ENCODE measurements at regions not wholly inside any gene's neighbourhood (a gene's known extent, or its start where the extent isn't known, plus 50 kb on each side); places are given as distances from the start of the nearest gene placed in this dataset.

DNA sequence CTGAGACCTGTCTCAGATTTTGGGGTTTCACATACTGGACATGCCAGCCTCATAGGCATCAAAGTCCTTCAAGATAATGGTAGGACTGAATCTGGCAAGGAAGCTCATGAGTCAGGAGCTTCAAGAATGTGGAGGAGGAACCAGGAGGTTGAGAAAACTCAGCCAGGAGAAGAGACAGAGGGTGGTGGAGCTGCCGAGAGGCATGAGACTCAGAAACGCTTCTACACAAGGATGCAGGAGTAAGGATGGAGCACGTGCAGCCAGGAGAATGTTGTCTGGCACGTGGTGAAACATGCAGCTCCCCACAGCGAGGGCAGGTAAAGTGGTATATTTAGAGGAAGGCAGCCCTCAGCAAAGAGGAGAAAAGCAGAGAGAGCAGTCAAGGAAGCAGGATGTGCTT is 148.7 kb upstream of the ISX start:
- WGBS = 63% methylated on average over 5 of the region's 5 CpGs
- H3K79me1 ChIP-seq (replicated peaks; ENCODE audit: low read length, poor library complexity, severe bottlenecking) = no peaks in the 10 kb centered on the region
- H4K8ac ChIP-seq (ENCODE audit: low read length) = no peak overlapping the region
- no peak overlapping the region for H3K23ac ChIP-seq (ENCODE audit: low read length in 2 of 2)
- no peak overlapping the region for H2BK15ac ChIP-seq (ENCODE audit: low read depth, poor library complexity, severe bottlenecking)
- H3K4me2 ChIP-seq (ENCODE audit: low read length, poor library complexity, severe bottlenecking) = no peak overlapping the region
- no peak overlapping the region for H4K91ac ChIP-seq (ENCODE audit: low read length)
- no peaks in the 10 kb centered on the region for H3K36me3 ChIP-seq (ENCODE audit: control insufficient read depth in 1 of 2, insufficient read depth in 2 of 2, low read depth in 1 of 2, low read length in 2 of 2)
- no peak overlapping the region for H3K4me3 ChIP-seq (ENCODE audit: insufficient read depth in 1 of 2, low read depth in 1 of 2, low read length in 2 of 2)
- no peak overlapping the region for H3K14ac ChIP-seq (ENCODE audit: low read length in 2 of 2)
- H3K27ac ChIP-seq (ENCODE audit: low read length, poor library complexity, severe bottlenecking) = no peak overlapping the region
- no peaks in the 10 kb centered on the region for H3K9me3 ChIP-seq (ENCODE audit: control insufficient read depth, low read length)
- no peak overlapping the region for H3K4ac ChIP-seq (ENCODE audit: low read depth in 1 of 2, low read length in 2 of 2)
- no peak for DNase-seq
- H2BK120ac ChIP-seq (ENCODE audit: low read depth, low read length) = no peak overlapping the region
- H3K4me1 ChIP-seq (ENCODE audit: control insufficient read depth, insufficient read depth, low read depth, low read length) = no peaks in the 10 kb centered on the region
- H2BK5ac ChIP-seq (ENCODE audit: low read depth, low read length, poor library complexity, severe bottlenecking) = no peak overlapping the region
- H3K9ac ChIP-seq (ENCODE audit: low read length) = no peak overlapping the region
- H3K18ac ChIP-seq (ENCODE audit: low read depth in 1 of 2, low read length in 2 of 2) = no peak overlapping the region
- H2AFZ ChIP-seq (ENCODE audit: low read depth, low read length) = no peak overlapping the region
- H3K27me3 ChIP-seq (ENCODE audit: control insufficient read depth in 1 of 2, insufficient read depth in 1 of 2, low read length in 2 of 2) = no peaks in the 10 kb centered on the region
- H2BK12ac ChIP-seq (ENCODE audit: low read length in 2 of 2) = no peak overlapping the region
- H2AK5ac ChIP-seq (ENCODE audit: low read length, severe bottlenecking) = no peak overlapping the region

DNA sequence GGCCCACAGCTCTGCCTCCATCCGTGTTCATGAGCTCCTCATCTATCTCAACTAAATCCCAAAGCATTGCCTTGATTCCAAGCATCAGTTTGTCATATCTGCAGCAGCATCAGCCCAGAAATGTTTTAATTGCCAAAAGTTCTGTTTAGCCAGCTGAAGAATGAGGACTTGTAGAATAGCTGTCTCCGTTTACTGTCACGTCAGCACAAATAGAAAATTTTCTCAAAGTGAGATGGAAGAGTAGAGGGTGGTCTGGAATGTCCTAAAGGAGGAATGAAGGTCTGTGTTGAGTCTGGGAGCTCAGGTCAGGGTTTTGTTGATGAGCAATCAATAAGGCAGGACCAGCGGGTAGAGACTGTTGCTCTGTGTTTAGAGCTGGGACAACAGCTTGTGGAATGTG is 134.9 kb upstream of the ISX start:
- H2BK15ac ChIP-seq (ENCODE audit: low read depth, poor library complexity, severe bottlenecking) = no peak overlapping the region
- H2BK12ac ChIP-seq (ENCODE audit: low read length in 2 of 2) = no peak overlapping the region
- no peak overlapping the region for H3K14ac ChIP-seq (ENCODE audit: low read length in 2 of 2)
- no peak overlapping the region for H3K4me2 ChIP-seq (ENCODE audit: low read length, poor library complexity, severe bottlenecking)
- H4K91ac ChIP-seq (ENCODE audit: low read length) = no peak overlapping the region
- no peaks in the 10 kb centered on the region for H3K27me3 ChIP-seq (ENCODE audit: control insufficient read depth in 1 of 2, insufficient read depth in 1 of 2, low read length in 2 of 2)
- H2BK120ac ChIP-seq (ENCODE audit: low read depth, low read length) = no peak overlapping the region
- H4K8ac ChIP-seq (ENCODE audit: low read length) = no peak overlapping the region
- H3K79me1 ChIP-seq (replicated peaks; ENCODE audit: low read length, poor library complexity, severe bottlenecking) = no peaks in the 10 kb centered on the region
- H3K9ac ChIP-seq (ENCODE audit: low read length) = no peak overlapping the region
- H2BK5ac ChIP-seq (ENCODE audit: low read depth, low read length, poor library complexity, severe bottlenecking) = no peak overlapping the region
- no peak overlapping the region for H2AFZ ChIP-seq (ENCODE audit: low read depth, low read length)
- H3K4ac ChIP-seq (ENCODE audit: low read depth in 1 of 2, low read length in 2 of 2) = no peak overlapping the region
- no peaks in the 10 kb centered on the region for H3K4me1 ChIP-seq (ENCODE audit: control insufficient read depth, insufficient read depth, low read depth, low read length)
- no peak for DNase-seq
- H3K23ac ChIP-seq (ENCODE audit: low read length in 2 of 2) = no peak overlapping the region
- H3K36me3 ChIP-seq (ENCODE audit: control insufficient read depth in 1 of 2, insufficient read depth in 2 of 2, low read depth in 1 of 2, low read length in 2 of 2) = no peaks in the 10 kb centered on the region
- H3K18ac ChIP-seq (ENCODE audit: low read depth in 1 of 2, low read length in 2 of 2) = no peak overlapping the region
- H2AK5ac ChIP-seq (ENCODE audit: low read length, severe bottlenecking) = no peak overlapping the region
- H3K27ac ChIP-seq (ENCODE audit: low read length, poor library complexity, severe bottlenecking) = no peak overlapping the region
- no peaks in the 10 kb centered on the region for H3K9me3 ChIP-seq (ENCODE audit: control insufficient read depth, low read length)
- H3K4me3 ChIP-seq (ENCODE audit: insufficient read depth in 1 of 2, low read depth in 1 of 2, low read length in 2 of 2) = no peak overlapping the region
- WGBS = 69% methylated on average over 4 of the region's 4 CpGs

DNA sequence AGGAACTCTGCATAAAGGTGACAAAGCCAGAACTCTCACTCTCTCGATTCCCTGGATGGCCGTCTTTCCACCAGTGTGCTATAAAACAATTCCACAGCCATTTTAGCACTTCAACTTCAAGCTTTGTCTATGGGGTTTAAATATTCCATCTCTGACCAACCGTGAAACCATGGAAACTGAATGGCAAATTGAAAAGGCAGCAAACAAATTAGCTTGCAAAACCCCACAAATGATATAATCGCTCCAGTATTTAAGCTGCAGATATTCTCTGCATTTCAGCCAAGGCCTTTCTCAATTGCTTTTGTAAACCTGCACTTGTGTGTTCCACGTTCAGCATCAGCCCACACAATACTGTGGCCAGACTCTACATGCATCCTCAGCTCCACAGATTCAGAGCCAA is 131.7 kb upstream of the ISX start:
- DNase-seq = no peak
- no peak overlapping the region for H3K23ac ChIP-seq (ENCODE audit: low read length in 2 of 2)
- no peaks in the 10 kb centered on the region for H3K36me3 ChIP-seq (ENCODE audit: control insufficient read depth in 1 of 2, insufficient read depth in 2 of 2, low read depth in 1 of 2, low read length in 2 of 2)
- no peak overlapping the region for H3K18ac ChIP-seq (ENCODE audit: low read depth in 1 of 2, low read length in 2 of 2)
- no peak overlapping the region for H2AFZ ChIP-seq (ENCODE audit: low read depth, low read length)
- H2BK12ac ChIP-seq (ENCODE audit: low read length in 2 of 2) = no peak overlapping the region
- no peak overlapping the region for H3K4me3 ChIP-seq (ENCODE audit: insufficient read depth in 1 of 2, low read depth in 1 of 2, low read length in 2 of 2)
- no peak overlapping the region for H4K8ac ChIP-seq (ENCODE audit: low read length)
- H3K4me1 ChIP-seq (ENCODE audit: control insufficient read depth, insufficient read depth, low read depth, low read length) = no peaks in the 10 kb centered on the region
- no peak overlapping the region for H2BK120ac ChIP-seq (ENCODE audit: low read depth, low read length)
- H3K79me1 ChIP-seq (replicated peaks; ENCODE audit: low read length, poor library complexity, severe bottlenecking) = no peaks in the 10 kb centered on the region
- H3K14ac ChIP-seq (ENCODE audit: low read length in 2 of 2) = no peak overlapping the region
- no peak overlapping the region for H3K27ac ChIP-seq (ENCODE audit: low read length, poor library complexity, severe bottlenecking)
- H2BK5ac ChIP-seq (ENCODE audit: low read depth, low read length, poor library complexity, severe bottlenecking) = no peak overlapping the region
- H3K9me3 ChIP-seq (ENCODE audit: control insufficient read depth, low read length) = no peaks in the 10 kb centered on the region
- no peak overlapping the region for H4K91ac ChIP-seq (ENCODE audit: low read length)
- no peak overlapping the region for H3K4me2 ChIP-seq (ENCODE audit: low read length, poor library complexity, severe bottlenecking)
- no peak overlapping the region for H2BK15ac ChIP-seq (ENCODE audit: low read depth, poor library complexity, severe bottlenecking)
- H3K9ac ChIP-seq (ENCODE audit: low read length) = no peak overlapping the region
- no peaks in the 10 kb centered on the region for H3K27me3 ChIP-seq (ENCODE audit: control insufficient read depth in 1 of 2, insufficient read depth in 1 of 2, low read length in 2 of 2)
- no peak overlapping the region for H2AK5ac ChIP-seq (ENCODE audit: low read length, severe bottlenecking)
- 76% methylated on average over 5 of the region's 5 CpGs for WGBS
- H3K4ac ChIP-seq (ENCODE audit: low read depth in 1 of 2, low read length in 2 of 2) = no peak overlapping the region

DNA sequence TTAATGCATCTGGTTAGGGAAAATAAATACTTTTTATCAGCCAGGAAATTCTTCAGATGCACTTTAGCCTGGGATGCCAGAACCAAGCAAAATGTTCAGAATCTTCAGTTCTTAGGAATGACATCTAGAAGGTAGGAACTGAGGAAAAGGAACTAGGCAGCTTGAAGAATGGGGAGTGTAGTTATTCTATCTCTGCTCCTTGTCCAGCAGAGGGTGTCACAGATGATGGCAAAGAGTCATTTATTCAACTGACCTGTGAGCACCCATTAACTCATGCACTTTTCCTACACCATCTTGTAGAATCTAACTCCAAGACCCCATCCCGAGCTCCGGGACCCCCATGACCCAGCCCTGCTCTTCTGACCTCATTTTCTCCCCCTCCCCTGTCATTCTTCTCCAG is 122.1 kb upstream of the ISX start:
- Histone ChIP-seq H3K27ac (ENCODE audit: low read length, poor library complexity, severe bottlenecking) (no peak overlapping the region), H2BK120ac (ENCODE audit: low read depth, low read length) (no peak overlapping the region), H3K27me3 (ENCODE audit: control insufficient read depth in 1 of 2, insufficient read depth in 1 of 2, low read length in 2 of 2) (no peaks in the 10 kb centered on the region), H3K9ac (ENCODE audit: low read length) (no peak overlapping the region), H3K4me2 (ENCODE audit: low read length, poor library complexity, severe bottlenecking) (no peak overlapping the region), H3K36me3 (ENCODE audit: control insufficient read depth in 1 of 2, insufficient read depth in 2 of 2, low read depth in 1 of 2, low read length in 2 of 2) (no peaks in the 10 kb centered on the region), H4K8ac (ENCODE audit: low read length) (no peak overlapping the region), H2BK5ac (ENCODE audit: low read depth, low read length, poor library complexity, severe bottlenecking) (no peak overlapping the region), H2BK12ac (ENCODE audit: low read length in 2 of 2) (no peak overlapping the region), H3K23ac (ENCODE audit: low read length in 2 of 2) (no peak overlapping the region), H3K18ac (ENCODE audit: low read depth in 1 of 2, low read length in 2 of 2) (no peak overlapping the region), H3K79me1 (replicated peaks; ENCODE audit: low read length, poor library complexity, severe bottlenecking) (no peaks in the 10 kb centered on the region), H3K4ac (ENCODE audit: low read depth in 1 of 2, low read length in 2 of 2) (no peak overlapping the region), H3K14ac (ENCODE audit: low read length in 2 of 2) (no peak overlapping the region), H3K4me1 (ENCODE audit: control insufficient read depth, insufficient read depth, low read depth, low read length) (no peaks in the 10 kb centered on the region), H2AFZ (ENCODE audit: low read depth, low read length) (no peak overlapping the region), H3K4me3 (ENCODE audit: insufficient read depth in 1 of 2, low read depth in 1 of 2, low read length in 2 of 2) (no peak overlapping the region), H3K9me3 (ENCODE audit: control insufficient read depth, low read length) (peaks cover 7% of the 10 kb centered on the region), H2AK5ac (ENCODE audit: low read length, severe bottlenecking) (no peak overlapping the region), H4K91ac (ENCODE audit: low read length) (no peak overlapping the region), H2BK15ac (ENCODE audit: low read depth, poor library complexity, severe bottlenecking) (no peak overlapping the region)
- WGBS = 78% methylated on average over 2 of the region's 2 CpGs
- no peak for DNase-seq

All from mesenchymal stem cell (in vitro differentiated cells and primary cell).